Erythroblast (primary cell): ENCODE measurements at regions not wholly inside any gene's neighbourhood (a gene's known extent, or its start where the extent isn't known, plus 50 kb on each side); places are given as distances from the start of the nearest gene placed in this dataset.
"Not testable (repeated sequence)": the region's sequence is repeated elsewhere in the genome, so short reads cannot be mapped to it uniquely, and the experiment has no call there.

ENCODE experiments used
- DNase-seq, 2 experiments: peaks; one replicate each; lab custom pipeline; 2025; lab: John Stamatoyannopoulos, UW
- GATA1 ChIP-seq: IDR thresholded peaks from 2 replicates; pipeline ENCODE4 v1.6.1; 2011; ENCODE audit warnings: low read depth, mild to moderate bottlenecking, control low read depth, low read length, moderate library complexity
- POLR2A ChIP-seq: IDR thresholded peaks from 2 replicates; pipeline ENCODE4 v1.6.1; 2011; ENCODE audit warnings: mild to moderate bottlenecking, low read length

DNA sequence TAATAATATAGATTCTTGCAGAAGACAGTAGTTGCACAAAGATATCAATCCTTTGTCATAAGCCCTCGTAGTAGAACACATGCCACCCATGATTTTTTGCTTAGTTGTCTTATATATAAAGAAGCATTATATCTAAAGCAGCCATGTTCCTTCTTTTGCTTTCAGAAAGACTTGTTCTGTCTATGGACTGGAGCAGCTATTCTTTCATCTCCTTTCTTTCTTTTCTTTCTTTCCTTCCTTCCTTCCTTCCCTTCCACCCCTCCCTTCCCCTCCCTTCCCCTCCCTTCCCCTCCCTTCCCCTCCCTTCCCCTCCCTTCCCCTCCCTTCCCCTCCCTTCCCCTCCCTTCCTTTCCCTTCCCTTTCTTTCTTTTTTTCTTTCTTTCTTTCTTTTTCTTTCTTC, 104.0 kb upstream of the HS3ST4 start:
- TF ChIP-seq GATA1: no peak
- no peak for TF ChIP-seq POLR2A
- DNase-seq: no peak

GRCh38 chr16:25586826-25587225, 104.9 kb upstream of the HS3ST4 start:
- no peak for TF ChIP-seq POLR2A
- TF ChIP-seq GATA1: no peak
- no peak for DNase-seq

GRCh38 chr16:25585526-25585925, 106.2 kb upstream of the HS3ST4 start:
- DNase-seq: no peak
- TF ChIP-seq GATA1: no peak
- TF ChIP-seq POLR2A: no peak

- TF ChIP-seq GATA1 (no peak), POLR2A (no peak)
- no peak for DNase-seq
Measured at GRCh38 chr16:25580041-25580440, 111.7 kb upstream of the HS3ST4 start.

GRCh38 chr16:25575363-25575762, 116.4 kb upstream of the HS3ST4 start:
- DNase-seq: no peak
- TF ChIP-seq POLR2A (no peak), GATA1 (no peak)

DNA sequence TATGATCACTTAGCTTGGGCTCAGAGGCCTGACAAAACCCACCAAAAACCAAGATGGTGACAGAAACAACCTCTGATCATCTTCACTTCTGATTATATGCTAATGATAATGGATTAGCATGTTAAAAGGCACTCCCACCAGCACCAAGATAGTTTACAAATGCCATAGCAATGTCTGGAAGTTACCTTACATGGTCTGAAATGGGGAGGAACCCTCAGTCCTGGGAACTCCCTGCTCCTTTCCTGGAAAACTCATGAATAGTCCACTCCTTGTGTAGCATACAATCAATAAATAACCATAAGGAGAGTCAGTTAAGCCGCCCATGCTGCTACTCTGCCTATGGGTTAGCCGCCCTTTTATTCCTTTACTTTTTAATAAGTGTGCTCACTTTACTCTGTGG, 120.0 kb upstream of the HS3ST4 start:
- no peak for TF ChIP-seq GATA1
- no peak for TF ChIP-seq POLR2A
- no peak for DNase-seq

DNA sequence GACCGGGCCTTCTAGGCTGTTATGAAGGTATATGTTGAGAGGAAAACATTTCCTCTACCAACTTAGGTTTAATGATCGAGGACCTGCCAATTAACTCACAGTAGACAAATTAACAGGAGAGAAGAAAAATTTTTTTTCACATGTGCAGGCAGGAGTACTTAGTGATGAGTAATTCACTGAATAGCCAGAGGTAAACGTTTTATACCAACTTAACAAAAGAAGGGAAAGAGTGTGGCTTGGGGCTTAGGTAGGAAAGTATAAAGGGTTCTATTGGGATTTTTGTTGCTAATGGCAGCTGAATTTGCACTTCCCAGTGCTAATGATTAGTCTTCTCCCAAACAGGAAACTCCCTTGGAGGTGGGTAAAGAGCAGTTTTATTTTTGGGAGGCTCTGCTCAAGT, 121.6 kb upstream of the HS3ST4 start:
- DNase-seq: no peak
- TF ChIP-seq GATA1 (no peak), POLR2A (no peak)

DNA sequence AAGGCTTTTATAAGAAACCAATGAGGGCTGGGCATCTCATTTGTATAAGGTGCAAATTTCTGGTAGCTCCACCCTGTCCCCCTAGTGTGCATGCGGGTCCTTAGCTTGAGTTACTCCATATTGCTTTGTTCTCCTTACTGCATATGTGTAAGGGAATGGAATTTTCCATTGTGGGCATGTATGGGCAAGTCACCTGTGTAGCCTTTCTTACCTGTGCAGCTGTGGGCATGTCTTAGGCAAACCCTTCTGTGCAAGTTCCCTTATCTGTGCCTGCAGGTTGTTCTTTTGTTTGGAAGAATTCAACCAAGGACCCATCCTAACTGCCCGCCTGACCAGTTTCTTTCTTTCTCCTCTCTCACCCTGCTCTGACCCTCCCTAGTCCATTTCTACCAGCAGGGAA, 122.8 kb upstream of the HS3ST4 start:
- TF ChIP-seq GATA1 (no peak), POLR2A (no peak)
- DNase-seq: no peak

DNA sequence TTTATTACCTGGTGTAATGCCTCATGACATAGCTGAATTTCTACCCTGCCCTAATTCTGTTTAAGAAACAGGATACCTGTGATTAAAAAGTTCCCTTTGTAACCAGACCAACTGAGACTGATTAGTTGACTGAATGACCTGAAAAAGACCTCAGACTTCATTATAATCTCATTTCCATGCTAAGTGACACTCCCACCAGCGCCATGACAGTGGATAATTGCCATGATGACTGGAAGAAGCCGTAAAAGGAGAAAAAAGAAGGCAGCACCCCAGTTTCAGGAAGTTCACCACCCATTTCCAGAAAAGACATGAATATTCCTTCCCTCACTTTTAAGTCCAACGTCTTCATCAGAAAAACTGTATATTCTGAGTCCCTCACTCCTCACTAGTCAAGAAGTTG, 125.6 kb upstream of the HS3ST4 start:
- TF ChIP-seq POLR2A: no peak
- no peak for TF ChIP-seq GATA1
- DNase-seq: no peak

DNA sequence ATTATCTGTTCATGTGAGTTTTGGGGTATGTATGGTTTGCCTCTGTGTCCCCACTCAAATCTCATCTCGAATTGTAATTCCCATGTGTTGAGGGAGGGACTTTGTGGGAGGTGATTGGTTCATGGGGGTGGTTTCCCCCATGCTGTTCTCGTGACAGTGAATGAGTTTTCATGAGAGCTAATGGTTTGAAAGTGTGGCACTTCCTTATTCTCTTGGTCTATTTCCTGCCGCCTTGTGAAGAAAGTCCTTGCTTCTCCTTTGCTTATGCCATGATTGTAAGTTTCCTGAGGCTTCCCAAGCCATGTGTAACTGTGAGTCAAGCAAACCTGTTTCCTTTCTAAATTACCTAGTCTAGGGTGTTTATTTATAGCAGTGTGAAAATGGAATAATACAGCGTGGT, 128.1 kb upstream of the HS3ST4 start:
- TF ChIP-seq POLR2A: no peak
- no peak for TF ChIP-seq GATA1

DNA sequence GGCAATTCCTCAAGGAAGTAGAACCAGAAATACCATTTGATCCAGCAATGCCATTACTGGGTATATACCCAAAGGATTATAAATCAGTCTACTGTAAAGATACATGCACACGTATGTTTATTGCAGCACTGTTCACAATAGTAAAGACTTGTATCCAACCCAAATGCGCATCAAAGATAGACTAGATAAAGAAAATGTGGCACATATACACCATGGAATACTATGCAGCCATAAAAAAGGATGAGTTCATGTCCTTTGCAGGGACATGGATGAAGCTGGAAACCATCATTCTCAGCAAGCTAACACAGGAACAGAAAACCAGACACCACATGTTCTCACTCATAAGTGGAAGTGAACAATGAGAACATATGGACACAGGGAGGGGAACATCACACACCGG, 130.0 kb upstream of the HS3ST4 start:
- not testable (repeated sequence) for DNase-seq

More for the DNA sequence above, 128.1 kb upstream of the HS3ST4 start:
- no peak for DNase-seq

DNA sequence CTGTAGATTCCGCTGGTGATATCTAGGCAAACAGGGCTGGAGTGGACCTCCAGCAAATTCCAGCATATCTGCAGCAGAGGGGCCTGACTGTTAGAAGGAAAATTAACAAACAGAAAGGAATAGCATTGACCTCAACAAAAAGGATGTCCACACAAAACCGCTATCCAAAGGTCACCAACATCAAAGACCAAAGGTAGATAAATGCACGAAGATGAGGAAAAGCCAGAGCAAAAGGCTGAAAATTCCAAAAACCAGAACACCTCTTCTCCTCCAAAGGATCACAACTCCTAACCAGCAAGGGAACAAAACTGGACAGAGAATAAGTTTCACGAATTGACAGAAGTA, 134.8 kb upstream of the HS3ST4 start:
- not testable (repeated sequence) for DNase-seq

DNA sequence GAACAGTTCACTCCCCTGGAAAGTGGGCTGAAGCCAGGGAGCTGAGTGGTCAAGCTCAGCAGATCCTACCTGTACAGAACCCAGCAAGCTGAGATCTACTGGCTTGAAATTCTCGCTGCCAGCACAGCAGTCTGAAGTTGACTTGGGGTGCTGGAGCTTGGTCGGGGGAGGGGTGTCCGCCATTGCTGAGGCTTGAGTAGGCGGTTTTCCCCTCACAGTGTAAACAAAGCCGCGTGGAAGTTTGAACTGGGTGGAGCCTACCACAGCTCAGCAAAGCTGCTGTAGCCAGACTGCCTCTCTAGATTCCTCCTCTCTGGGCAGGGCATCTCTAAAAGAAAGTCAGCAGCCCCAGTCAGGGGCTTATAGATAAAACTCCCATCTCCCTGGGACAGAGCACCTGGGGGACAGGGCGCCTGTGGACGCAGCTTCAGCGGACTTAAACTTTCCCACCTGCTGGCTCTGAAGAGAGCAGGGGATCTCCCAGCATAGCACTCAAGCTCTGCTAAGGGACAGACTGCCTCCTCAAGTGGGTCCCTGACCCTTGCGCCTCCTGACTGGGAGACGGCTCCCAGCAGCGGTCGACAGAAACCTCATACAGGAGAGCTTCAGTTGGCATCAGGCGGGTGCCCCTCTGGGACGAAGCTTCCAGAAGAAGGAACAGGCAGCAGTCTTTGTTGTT, 135.3 kb upstream of the HS3ST4 start:
- peak in 1 of 2 experiments; percentile 22 for DNase-seq

GRCh38 chr16:25553711-25554436, 137.9 kb upstream of the HS3ST4 start:
- TF ChIP-seq GATA1 (peak; percentile 7), POLR2A (no peak)
- DNase-seq: peak; percentile 72 to 78

- no peak for DNase-seq
- no peak for TF ChIP-seq POLR2A
- no peak for TF ChIP-seq GATA1
Measured at GRCh38 chr16:25550647-25551046, 141.1 kb upstream of the HS3ST4 start.

DNA sequence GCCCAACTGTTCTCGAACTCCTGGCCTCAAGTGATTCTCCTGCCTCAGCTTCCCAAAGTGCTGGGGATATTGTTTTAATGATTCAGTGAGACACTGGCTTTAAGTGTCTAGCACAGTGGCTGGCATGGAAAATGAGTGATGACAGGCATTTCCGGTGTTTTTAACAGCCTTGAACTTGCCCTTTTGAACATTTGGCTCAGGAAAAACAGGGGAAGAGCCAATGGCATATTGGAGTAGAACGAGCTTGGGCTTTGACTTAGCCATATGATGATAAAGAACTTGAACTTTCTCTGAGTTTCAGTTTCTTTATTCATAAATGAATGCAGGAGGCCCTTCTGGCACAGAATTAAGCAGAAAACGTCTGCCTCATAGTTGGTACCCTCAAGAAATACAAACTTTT, 145.0 kb upstream of the HS3ST4 start:
- DNase-seq: no peak
- TF ChIP-seq POLR2A (no peak), GATA1 (no peak)
